Activated B cell treated with CpG ODN at 0.5 μM for 24 hours (primary cell): ENCODE measurements at regions not wholly inside any gene's neighbourhood (a gene's known extent, or its start where the extent isn't known, plus 50 kb on each side); places are given as distances from the start of the nearest gene placed in this dataset.

ENCODE experiments used
- ATAC-seq: fragments of 200-7000 bp; cut with Tn5 transposase; one replicate; pipeline ENCODE4 v1.10.0; 2021; ENCODE audit warnings: low read depth, mild to moderate bottlenecking, moderate library complexity
- CTCF ChIA-PET: fragments of 350-600 bp; sonication (Branson Sonifier 250); formaldehyde crosslinking; loops from one replicate; lab custom pipeline; 2021; ENCODE audit warnings: antibody characterized with exemption; lab: Charles Lee
- POLR2A ChIA-PET: fragments of 350-600 bp; sonication (Branson Sonifier 250); formaldehyde crosslinking; loops from one replicate; lab custom pipeline; 2021; ENCODE audit warnings: antibody characterized with exemption; lab: Charles Lee
- DNase-seq: peaks from one replicate; pipeline ENCODE4 v3.0.0; 2022
- H3K27ac Mint-ChIP-seq: one replicate; pipeline ENCODE4 v1.8.0; 2020; ENCODE audit warnings: mixed read lengths
- H3K27me3 Mint-ChIP-seq: one replicate; pipeline ENCODE4 v1.8.0; 2021; ENCODE audit warnings: mixed read lengths
- H3K36me3 Mint-ChIP-seq: one replicate; pipeline ENCODE4 v1.8.0; 2021; ENCODE audit warnings: low read depth, mixed read lengths
- H3K4me1 Mint-ChIP-seq: one replicate; pipeline ENCODE4 v1.8.0; 2021; ENCODE audit warnings: mixed read lengths
- H3K4me3 Mint-ChIP-seq: one replicate; pipeline ENCODE4 v1.8.0; 2020; ENCODE audit warnings: mild to moderate bottlenecking, mixed read lengths
- H3K9me3 Mint-ChIP-seq: one replicate; pipeline ENCODE4 v1.8.0; 2020; ENCODE audit warnings: mixed read lengths
- intact Hi-C: fragments of 100-400 bp; cut with micrococcal nuclease; formaldehyde crosslinking; loops from one replicate; pipeline ENCODE4 v1.15.1; 2024
- TF ChIP-seq, protein P1 (sequence below): fragments of 200-600 bp; IDR thresholded peaks from one replicate; pipeline ENCODE4 v1.8.0; 2022; ENCODE audit warnings: antibody characterized with exemption, mild to moderate bottlenecking

DNA sequence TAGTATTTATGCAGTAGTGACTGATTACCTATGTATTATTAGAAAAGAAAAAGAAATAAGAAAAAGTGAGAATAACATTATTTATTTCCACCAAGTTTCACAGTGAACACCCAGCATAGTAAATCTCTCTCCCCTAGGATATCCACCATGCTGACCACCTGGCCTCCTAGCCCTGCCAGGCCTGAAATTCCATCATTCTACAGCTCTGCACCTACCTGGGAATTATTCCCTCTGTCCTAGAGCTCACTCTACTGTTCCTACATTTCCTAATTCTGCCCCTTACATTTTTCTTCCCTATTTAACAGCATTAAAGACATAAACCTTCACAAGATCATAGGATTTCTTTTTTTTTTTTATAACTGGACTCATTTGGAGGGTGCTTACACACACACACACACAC is 525.3 kb upstream of the PPP2R3A start:
- ATAC-seq (no peak), DNase-seq (no peak)
- peaks cover 21% of the 10 kb centered on the region for H3K4me1 Mint-ChIP-seq
- intact Hi-C loops, result loop anchor here (10.0 kb wide), 1 partner anchor 585 kb away; no protein-coding TSS in a partner anchor
- H3K4me3 Mint-ChIP-seq, result no peak overlapping the region
- POLR2A ChIA-PET, result no interaction called here
- no peaks in the 10 kb centered on the region for H3K27me3 Mint-ChIP-seq
- TF ChIP-seq, protein P1, sequence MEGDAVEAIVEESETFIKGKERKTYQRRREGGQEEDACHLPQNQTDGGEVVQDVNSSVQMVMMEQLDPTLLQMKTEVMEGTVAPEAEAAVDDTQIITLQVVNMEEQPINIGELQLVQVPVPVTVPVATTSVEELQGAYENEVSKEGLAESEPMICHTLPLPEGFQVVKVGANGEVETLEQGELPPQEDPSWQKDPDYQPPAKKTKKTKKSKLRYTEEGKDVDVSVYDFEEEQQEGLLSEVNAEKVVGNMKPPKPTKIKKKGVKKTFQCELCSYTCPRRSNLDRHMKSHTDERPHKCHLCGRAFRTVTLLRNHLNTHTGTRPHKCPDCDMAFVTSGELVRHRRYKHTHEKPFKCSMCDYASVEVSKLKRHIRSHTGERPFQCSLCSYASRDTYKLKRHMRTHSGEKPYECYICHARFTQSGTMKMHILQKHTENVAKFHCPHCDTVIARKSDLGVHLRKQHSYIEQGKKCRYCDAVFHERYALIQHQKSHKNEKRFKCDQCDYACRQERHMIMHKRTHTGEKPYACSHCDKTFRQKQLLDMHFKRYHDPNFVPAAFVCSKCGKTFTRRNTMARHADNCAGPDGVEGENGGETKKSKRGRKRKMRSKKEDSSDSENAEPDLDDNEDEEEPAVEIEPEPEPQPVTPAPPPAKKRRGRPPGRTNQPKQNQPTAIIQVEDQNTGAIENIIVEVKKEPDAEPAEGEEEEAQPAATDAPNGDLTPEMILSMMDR, result no peak
- no peak overlapping the region for H3K27ac Mint-ChIP-seq
- CTCF ChIA-PET, result no interaction called here
- H3K36me3 Mint-ChIP-seq, result no peaks in the 10 kb centered on the region
- H3K9me3 Mint-ChIP-seq, result peaks cover 2% of the 10 kb centered on the region

DNA sequence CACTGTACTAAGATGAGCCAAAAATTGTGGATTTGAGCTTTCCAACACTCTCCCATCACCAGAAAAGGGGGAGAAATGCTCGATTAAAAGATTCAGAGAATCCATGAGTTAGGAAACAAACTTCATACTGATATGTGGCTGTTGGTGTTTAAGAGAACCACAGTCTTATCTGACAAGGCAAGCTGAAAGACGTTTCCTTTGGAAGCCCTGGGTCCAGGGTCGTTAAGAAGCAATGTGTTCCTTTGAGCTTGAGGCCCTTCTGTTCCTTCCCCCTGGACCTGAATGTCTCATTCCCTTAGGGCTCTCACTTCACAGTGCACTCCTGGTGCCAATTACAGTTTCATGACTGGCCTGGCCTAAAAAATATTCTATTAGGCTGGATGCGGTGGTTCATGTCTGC is 524.8 kb upstream of the PPP2R3A start:
- no peak overlapping the region for H3K4me3 Mint-ChIP-seq
- CTCF ChIA-PET, result no interaction called here
- no peak for ATAC-seq
- POLR2A ChIA-PET, result no interaction called here
- TF ChIP-seq, protein P1, result no peak
- H3K27ac Mint-ChIP-seq, result no peak overlapping the region
- no peaks in the 10 kb centered on the region for H3K36me3 Mint-ChIP-seq
- intact Hi-C loops, result loop anchor here (10.0 kb wide), 1 partner anchor 586 kb away; no protein-coding TSS in a partner anchor
- peaks cover 21% of the 10 kb centered on the region for H3K4me1 Mint-ChIP-seq
- H3K27me3 Mint-ChIP-seq, result no peaks in the 10 kb centered on the region
- H3K9me3 Mint-ChIP-seq, result peaks cover 2% of the 10 kb centered on the region
- no peak for DNase-seq

DNA sequence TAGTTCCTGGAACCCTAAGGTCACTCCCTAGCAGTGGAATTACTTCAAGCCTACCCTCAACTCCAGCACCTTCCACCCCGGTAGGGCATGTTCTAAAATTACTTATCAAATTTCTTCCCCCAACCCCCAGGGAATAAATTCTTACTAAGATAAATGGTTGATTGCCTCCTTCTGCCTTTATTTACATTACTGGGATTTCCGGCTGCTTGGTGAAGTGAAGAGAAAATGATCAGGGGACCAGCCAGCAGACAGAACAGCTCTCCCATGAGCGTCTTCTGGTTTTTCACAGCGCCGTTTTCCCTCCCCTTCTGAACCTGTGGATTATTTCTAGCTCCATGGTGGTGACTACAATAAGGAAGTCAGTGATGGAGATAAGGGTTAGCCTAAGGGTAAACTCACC is 521.5 kb upstream of the PPP2R3A start:
- peaks cover 2% of the 10 kb centered on the region for H3K9me3 Mint-ChIP-seq
- no peaks in the 10 kb centered on the region for H3K36me3 Mint-ChIP-seq
- peak overlapping the region; percentile 53 for H3K4me3 Mint-ChIP-seq
- ATAC-seq, result peak; percentile 75
- peaks cover 21% of the 10 kb centered on the region for H3K4me1 Mint-ChIP-seq
- ChIA-PET POLR2A (no interaction called here), CTCF (no interaction called here)
- H3K27ac Mint-ChIP-seq, result no peak overlapping the region
- no peak for DNase-seq
- H3K27me3 Mint-ChIP-seq, result no peaks in the 10 kb centered on the region
- intact Hi-C loops, result loop anchor here (10.0 kb wide), 1 partner anchor 589 kb away; no protein-coding TSS in a partner anchor
- TF ChIP-seq, protein P1, result no peak

DNA sequence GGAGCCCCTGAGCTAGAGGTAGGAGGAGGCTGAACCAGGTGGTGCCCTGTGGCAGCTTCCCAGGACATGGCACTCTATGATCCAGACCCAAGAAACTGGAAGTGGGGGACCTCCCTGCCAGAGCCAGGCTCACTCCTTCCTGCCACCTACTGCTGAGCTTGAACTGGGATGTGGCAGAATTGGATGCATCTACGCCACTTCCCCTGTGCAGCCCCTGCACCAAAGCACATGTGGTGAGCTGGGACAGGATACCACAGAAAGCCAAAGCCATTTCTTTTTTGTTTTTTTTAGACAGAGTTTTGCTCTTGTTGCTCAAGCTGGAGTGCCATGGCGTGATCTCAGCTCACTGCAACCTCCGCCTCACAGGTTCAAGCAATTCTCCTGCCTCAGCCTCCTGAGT is 518.0 kb upstream of the PPP2R3A start:
- Mint-ChIP-seq H3K4me1 (peaks cover 21% of the 10 kb centered on the region), H3K27ac (no peak overlapping the region)
- POLR2A ChIA-PET, result no interaction called here

DNA sequence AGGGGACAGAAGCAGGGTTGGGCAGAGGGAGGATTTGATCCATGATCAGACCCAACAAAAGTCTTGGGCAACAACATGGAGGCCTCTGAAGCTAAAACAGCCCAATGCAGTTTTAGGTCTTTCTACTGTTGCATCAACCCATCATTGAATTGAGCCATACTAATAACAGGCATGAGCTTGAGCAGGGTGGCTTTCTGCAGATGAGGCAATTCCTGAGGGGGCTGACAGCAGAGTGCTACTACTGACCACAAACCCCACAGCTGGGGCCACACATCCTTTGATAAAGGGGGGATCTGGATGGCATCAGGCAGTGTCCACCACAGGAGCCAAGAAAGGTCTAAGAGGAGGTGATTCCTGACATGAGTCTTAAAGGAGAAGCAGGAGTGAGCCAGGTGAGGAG is 517.0 kb upstream of the PPP2R3A start:
- no peak for ATAC-seq
- no peak for DNase-seq
- Mint-ChIP-seq H3K4me1 (peaks cover 14% of the 10 kb centered on the region), H3K27me3 (no peaks in the 10 kb centered on the region), H3K27ac (no peak overlapping the region), H3K36me3 (no peaks in the 10 kb centered on the region), H3K4me3 (no peak overlapping the region), H3K9me3 (peaks cover 2% of the 10 kb centered on the region)
- CTCF ChIA-PET, result no interaction called here
- TF ChIP-seq, protein P1, result no peak
- intact Hi-C loops, result loop anchor here (10.0 kb wide), 1 partner anchor 594 kb away; no protein-coding TSS in a partner anchor
- POLR2A ChIA-PET, result no interaction called here

More for the DNA sequence above, 518.0 kb upstream of the PPP2R3A start:
- Mint-ChIP-seq H3K36me3 (no peaks in the 10 kb centered on the region), H3K9me3 (peaks cover 2% of the 10 kb centered on the region), H3K4me3 (no peak overlapping the region), H3K27me3 (no peaks in the 10 kb centered on the region)
- intact Hi-C loops, result loop anchor here (10.0 kb wide), 1 partner anchor 593 kb away; no protein-coding TSS in a partner anchor
- TF ChIP-seq, protein P1, result no peak
- no peak for ATAC-seq
- no peak for DNase-seq
- CTCF ChIA-PET, result no interaction called here
